ENCODE measurements at regions not wholly inside any gene's neighbourhood (a gene's known extent, or its start where the extent isn't known, plus 50 kb on each side); places are given as distances from the start of the nearest gene placed in this dataset.
"Not testable (repeated sequence)": the region's sequence is repeated elsewhere in the genome, so short reads cannot be mapped to it uniquely, and the experiment has no call there.

GRCh38 chr2:110276092-110276491, 63.7 kb upstream of the MTLN start:
- H3K27ac Mint-ChIP-seq, H3K4me3 Mint-ChIP-seq, H3K27me3 Mint-ChIP-seq, H3K4me1 Mint-ChIP-seq, H3K9me3 Mint-ChIP-seq, ATAC-seq, DNase-seq: not testable (repeated sequence)

DNA sequence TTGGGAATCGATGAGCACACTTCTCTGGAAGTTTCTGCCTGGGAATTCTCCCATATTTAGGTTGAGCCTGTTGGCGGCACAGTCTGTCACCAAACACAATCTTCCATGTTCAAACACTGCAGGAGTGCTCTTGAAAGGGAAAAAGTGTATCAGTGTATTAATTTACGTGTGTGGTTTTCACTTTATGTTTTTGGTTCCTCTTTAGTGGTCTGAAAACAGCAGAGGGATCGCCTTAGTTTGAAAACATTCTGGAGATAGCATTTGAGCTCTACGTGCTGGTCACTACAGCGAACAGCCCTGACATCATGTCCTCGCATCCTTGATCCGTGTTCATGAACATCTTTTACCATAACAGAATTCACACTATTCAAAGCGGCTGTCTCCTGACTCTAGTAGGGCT, 57.3 kb upstream of the MTLN start:
- not testable (repeated sequence) for H3K27me3 Mint-ChIP-seq, DNase-seq, H3K27ac Mint-ChIP-seq, ATAC-seq, H3K4me3 Mint-ChIP-seq, H3K4me1 Mint-ChIP-seq, H3K9me3 Mint-ChIP-seq

DNA sequence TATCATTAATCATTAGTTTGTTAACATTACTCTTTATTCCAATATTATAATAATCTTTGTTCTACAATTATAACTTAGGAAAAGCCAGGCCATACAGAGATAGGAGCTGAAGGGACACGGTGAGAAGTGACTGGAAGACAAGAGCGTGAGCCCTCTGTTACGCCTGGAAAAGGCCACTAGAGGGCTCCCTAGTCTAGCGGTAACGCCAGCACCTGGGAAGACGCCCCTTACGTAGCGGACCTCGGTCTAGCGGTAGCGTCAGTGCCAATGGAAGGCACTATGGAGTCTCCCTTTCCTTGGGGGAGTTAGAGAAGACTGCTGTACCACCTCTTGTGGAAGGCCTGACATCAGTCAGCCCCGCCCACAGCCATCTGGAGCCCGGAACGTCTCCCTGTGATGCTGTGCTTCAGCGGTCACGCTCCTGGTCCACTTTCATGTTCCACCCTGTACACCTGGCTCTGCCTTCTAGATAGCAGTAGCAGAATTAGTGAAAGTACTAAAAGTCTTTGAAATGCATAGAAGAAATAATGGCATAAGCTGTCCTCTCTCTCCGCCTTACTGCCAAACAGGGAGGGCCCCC, 55.6 kb upstream of the MTLN start:
- ATAC-seq, result peak; percentile 73
- not testable (repeated sequence) for H3K4me1 Mint-ChIP-seq, H3K27ac Mint-ChIP-seq, H3K27me3 Mint-ChIP-seq, H3K4me3 Mint-ChIP-seq, H3K9me3 Mint-ChIP-seq
- peak in 1 of 2 donors; percentile 1 for DNase-seq

GRCh38 chr2:110264804-110265203, 52.5 kb upstream of the MTLN start:
- H3K27ac Mint-ChIP-seq, H3K4me1 Mint-ChIP-seq, H3K27me3 Mint-ChIP-seq, DNase-seq, ATAC-seq, H3K4me3 Mint-ChIP-seq, H3K9me3 Mint-ChIP-seq: not testable (repeated sequence)

DNA sequence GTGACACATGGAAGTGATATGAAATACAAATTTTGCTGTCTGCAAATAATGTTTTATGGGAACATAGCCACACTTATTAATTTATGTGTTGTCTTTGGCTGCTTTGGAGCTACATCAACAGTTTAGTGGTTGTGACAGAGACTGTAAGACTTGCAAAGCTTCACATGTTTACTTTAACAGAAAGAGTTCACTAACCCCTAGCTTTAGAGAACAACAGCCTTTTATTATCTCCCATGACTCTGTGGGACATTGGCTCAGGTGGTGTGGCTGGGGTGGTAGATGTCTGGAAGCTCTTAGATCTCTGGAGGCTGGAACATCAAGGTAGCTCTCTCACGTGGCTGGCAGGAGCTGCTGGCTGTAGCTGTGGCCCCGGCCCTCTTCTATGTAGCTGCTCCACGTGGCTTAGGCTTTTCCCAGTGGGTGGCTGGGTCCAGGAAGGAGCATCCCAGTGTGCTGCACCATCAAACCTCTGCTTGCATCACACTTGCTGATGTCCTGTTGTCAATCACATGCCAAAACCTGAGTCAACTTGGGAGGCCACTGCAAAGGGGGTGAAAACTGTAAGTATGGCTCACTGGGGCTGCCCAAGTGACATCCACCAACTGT, 51.8 kb upstream of the MTLN start:
- not testable (repeated sequence) for ATAC-seq, H3K4me3 Mint-ChIP-seq, H3K9me3 Mint-ChIP-seq, H3K4me1 Mint-ChIP-seq, H3K27ac Mint-ChIP-seq, DNase-seq, H3K27me3 Mint-ChIP-seq

DNA sequence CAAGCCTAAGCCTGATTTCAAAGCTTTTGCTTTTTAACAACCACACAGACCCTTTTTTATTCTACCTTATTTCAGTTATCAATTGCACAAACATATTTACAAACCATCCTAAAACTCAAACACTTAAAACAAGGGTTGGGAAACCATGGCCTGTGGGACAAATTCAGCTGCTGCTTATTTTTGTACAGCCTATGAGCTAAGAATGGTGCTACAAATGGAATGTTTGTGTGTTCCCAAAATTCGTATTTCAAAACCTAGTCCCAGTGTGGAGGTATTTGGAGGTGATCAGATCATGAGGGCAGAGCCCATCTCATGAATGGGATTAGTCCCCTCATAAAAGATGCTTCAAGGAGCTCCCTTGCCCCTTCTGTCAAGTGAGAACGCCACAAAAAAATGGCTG, 51.1 kb upstream of the MTLN start:
- not testable (repeated sequence) for H3K27ac Mint-ChIP-seq, ATAC-seq, H3K9me3 Mint-ChIP-seq, H3K27me3 Mint-ChIP-seq, DNase-seq, H3K4me3 Mint-ChIP-seq, H3K4me1 Mint-ChIP-seq
